Ureter (tissue), 1 donor: ENCODE measurements at regions not wholly inside any gene's neighbourhood (a gene's known extent, or its start where the extent isn't known, plus 50 kb on each side); places are given as distances from the start of the nearest gene placed in this dataset.

Experiments
- DNase-seq: peaks from one replicate; pipeline ENCODE4 v3.0.0-alpha.2; 2020; ENCODE audit warnings: low spot score
- donor health status: DM: yes; HTN: yes; CAD: no.

- no peak for DNase-seq
Observed at GRCh38 chr9:82547995-82548394, 514.9 kb downstream of the RASEF start.

- DNase-seq, result no peak
Observed at GRCh38 chr9:82549174-82549821, 513.6 kb downstream of the RASEF start.

GRCh38 chr9:82552784-82553183 lies 510.2 kb downstream of the RASEF start:
- no peak for DNase-seq

- no peak for DNase-seq
Observed at GRCh38 chr9:82553654-82554366, 509.1 kb downstream of the RASEF start.

- DNase-seq, result no peak
Observed at GRCh38 chr9:82554381-82554780, 508.6 kb downstream of the RASEF start.

GRCh38 chr9:82555031-82555430 lies 507.9 kb downstream of the RASEF start:
- DNase-seq, result no peak

GRCh38 chr9:82555431-82556051 lies 507.4 kb downstream of the RASEF start:
- DNase-seq, result no peak

GRCh38 chr9:82558346-82558745 lies 504.6 kb downstream of the RASEF start:
- no peak for DNase-seq

- no peak for DNase-seq
Observed at GRCh38 chr9:82558855-82559630, 503.9 kb downstream of the RASEF start.

GRCh38 chr9:82560036-82560435 lies 502.9 kb downstream of the RASEF start:
- DNase-seq, result no peak

GRCh38 chr9:82560457-82560904 lies 502.5 kb downstream of the RASEF start:
- DNase-seq, result no peak

- DNase-seq, result no peak
Observed at GRCh38 chr9:82563094-82563493, 499.8 kb downstream of the RASEF start.

- DNase-seq, result no peak
Observed at GRCh38 chr9:82563841-82564240, 499.1 kb downstream of the RASEF start.

- no peak for DNase-seq
Observed at GRCh38 chr9:82565188-82565969, 497.6 kb downstream of the RASEF start.

GRCh38 chr9:82567953-82568352 lies 495.0 kb downstream of the RASEF start:
- no peak for DNase-seq

- DNase-seq, result no peak
Observed at GRCh38 chr9:82570226-82570625, 492.7 kb downstream of the RASEF start.

- no peak for DNase-seq
Observed at GRCh38 chr9:82571540-82571939, 491.4 kb downstream of the RASEF start.

GRCh38 chr9:82572146-82572545 lies 490.8 kb downstream of the RASEF start:
- DNase-seq, result no peak

GRCh38 chr9:82574911-82575310 lies 488.0 kb downstream of the RASEF start:
- no peak for DNase-seq

GRCh38 chr9:82580921-82581320 lies 482.0 kb downstream of the RASEF start:
- DNase-seq, result no peak

- DNase-seq, result no peak
Observed at GRCh38 chr9:82581516-82581915, 481.4 kb downstream of the RASEF start.
